MM.1S (cell line): ENCODE measurements at regions not wholly inside any gene's neighbourhood (a gene's known extent, or its start where the extent isn't known, plus 50 kb on each side); places are given as distances from the start of the nearest gene placed in this dataset.

Experiments used
- DNase-seq: peaks from one replicate; pipeline ENCODE4 v3.0.0-alpha.2; 2015
- H2AFZ ChIP-seq: fragments of 300-600 bp; sonication (generic); 2 replicates; pipeline ENCODE4 v1.6.0; 2016; ENCODE audit warnings: antibody characterized with exemption, low read length
- H3F3A ChIP-seq: fragments of 300-600 bp; sonication (generic); 2 replicates; pipeline ENCODE4 v1.6.1; 2016; ENCODE audit warnings: mild to moderate bottlenecking, antibody characterized with exemption, low read length, moderate library complexity, mixed read lengths; ENCODE audit not compliant: insufficient read depth
- H3K27ac ChIP-seq: fragments of 300-600 bp; sonication (generic); 2 replicates; pipeline ENCODE4 v1.5.1; 2016; ENCODE audit warnings: mild to moderate bottlenecking, low read length
- H3K27me3 ChIP-seq: fragments of 300-600 bp; sonication (generic); replicated peaks from 2 replicates; pipeline ENCODE4 v1.6.0; 2016; ENCODE audit warnings: low read length; ENCODE audit not compliant: insufficient read depth
- H3K36me3 ChIP-seq: fragments of 300-600 bp; sonication (generic); replicated peaks from 2 replicates; pipeline ENCODE4 v1.6.1; 2016; ENCODE audit warnings: mild to moderate bottlenecking, low read length, mixed read lengths; ENCODE audit not compliant: insufficient read depth
- H3K4me1 ChIP-seq: fragments of 300-600 bp; sonication (generic); 2 replicates; pipeline ENCODE4 v1.6.1; 2016; ENCODE audit warnings: low read length, mixed read lengths
- H3K4me2 ChIP-seq: fragments of 300-600 bp; sonication (generic); 2 replicates; pipeline ENCODE4 v1.6.0; 2016; ENCODE audit warnings: low read depth, low read length
- H3K4me3 ChIP-seq: fragments of 300-600 bp; sonication (generic); 2 replicates; pipeline ENCODE4 v1.5.1; 2016; ENCODE audit warnings: low read length, mixed read lengths
- H3K79me2 ChIP-seq: fragments of 300-600 bp; sonication (generic); 2 replicates; pipeline ENCODE4 v1.6.1; 2016; ENCODE audit warnings: mixed run types, low read length, mixed read lengths
- H3K9ac ChIP-seq: fragments of 300-600 bp; sonication (generic); 2 replicates; pipeline ENCODE4 v1.6.1; 2016; ENCODE audit warnings: low read length, mixed read lengths
- H3K9me2 ChIP-seq: fragments of 300-600 bp; sonication (generic); replicated peaks from 2 replicates; pipeline ENCODE4 v1.6.1; 2016; ENCODE audit warnings: mild to moderate bottlenecking, low read length, mixed read lengths; ENCODE audit not compliant: insufficient read depth
- H3K9me3 ChIP-seq: fragments of 300-600 bp; sonication (generic); replicated peaks from 2 replicates; pipeline ENCODE4 v1.6.1; 2016; ENCODE audit warnings: mild to moderate bottlenecking, low read length, mixed read lengths; ENCODE audit not compliant: insufficient read depth
- H4K20me1 ChIP-seq: fragments of 300-600 bp; sonication (generic); 2 replicates; pipeline ENCODE4 v1.6.1; 2016; ENCODE audit warnings: mild to moderate bottlenecking, low read length, moderate library complexity, mixed read lengths; ENCODE audit not compliant: insufficient read depth
- CTCF ChIP-seq: fragments of 300-600 bp; sonication (generic); IDR thresholded peaks from 2 replicates; pipeline ENCODE4 v1.5.1; 2016; ENCODE audit warnings: antibody characterized with exemption, low read length, mixed read lengths
- EZH2 ChIP-seq: fragments of 300-600 bp; sonication (generic); optimal IDR thresholded peaks from 2 replicates; pipeline ENCODE3; 2017; ENCODE audit warnings: low read depth, mild to moderate bottlenecking, antibody characterized with exemption, low read length, mixed read lengths
- EZH2phosphoT487 ChIP-seq: fragments of 300-600 bp; sonication (generic); IDR thresholded peaks from 2 replicates; pipeline ENCODE4 v1.6.1; 2018; ENCODE audit warnings: antibody characterized with exemption, low read length

- H3K27ac ChIP-seq: no peak overlapping the region
- H2AFZ ChIP-seq: no peak overlapping the region
- no peak for TF ChIP-seq EZH2phosphoT487
- no peak for TF ChIP-seq EZH2
- TF ChIP-seq CTCF: no peak
- H3K9me2 ChIP-seq: no peaks in the 10 kb centered on the region
- no peaks in the 10 kb centered on the region for H4K20me1 ChIP-seq
- H3K4me1 ChIP-seq: no peaks in the 10 kb centered on the region
- H3K4me3 ChIP-seq: no peak overlapping the region
- DNase-seq: no peak
- H3K27me3 ChIP-seq: no peaks in the 10 kb centered on the region
- H3K79me2 ChIP-seq: no peaks in the 10 kb centered on the region
- no peaks in the 10 kb centered on the region for H3K36me3 ChIP-seq
- H3F3A ChIP-seq: no peaks in the 10 kb centered on the region
- H3K4me2 ChIP-seq: no peak overlapping the region
- no peaks in the 10 kb centered on the region for H3K9me3 ChIP-seq
- no peak overlapping the region for H3K9ac ChIP-seq
These were observed 135.1 kb upstream of the MSX1 start for GRCh38 chr4:4724321-4724720.

- H3K4me3 ChIP-seq: no peak overlapping the region
- H2AFZ ChIP-seq: no peak overlapping the region
- H3K9me3 ChIP-seq: no peaks in the 10 kb centered on the region
- H3K27me3 ChIP-seq: no peaks in the 10 kb centered on the region
- no peak overlapping the region for H3K9ac ChIP-seq
- no peaks in the 10 kb centered on the region for H3K4me1 ChIP-seq
- no peaks in the 10 kb centered on the region for H4K20me1 ChIP-seq
- TF ChIP-seq CTCF (no peak), EZH2 (no peak), EZH2phosphoT487 (no peak)
- no peaks in the 10 kb centered on the region for H3K36me3 ChIP-seq
- no peaks in the 10 kb centered on the region for H3F3A ChIP-seq
- H3K4me2 ChIP-seq: no peak overlapping the region
- no peak overlapping the region for H3K27ac ChIP-seq
- no peaks in the 10 kb centered on the region for H3K79me2 ChIP-seq
- DNase-seq: no peak
- no peaks in the 10 kb centered on the region for H3K9me2 ChIP-seq
These were observed 137.8 kb upstream of the MSX1 start for GRCh38 chr4:4721636-4722035.

DNA sequence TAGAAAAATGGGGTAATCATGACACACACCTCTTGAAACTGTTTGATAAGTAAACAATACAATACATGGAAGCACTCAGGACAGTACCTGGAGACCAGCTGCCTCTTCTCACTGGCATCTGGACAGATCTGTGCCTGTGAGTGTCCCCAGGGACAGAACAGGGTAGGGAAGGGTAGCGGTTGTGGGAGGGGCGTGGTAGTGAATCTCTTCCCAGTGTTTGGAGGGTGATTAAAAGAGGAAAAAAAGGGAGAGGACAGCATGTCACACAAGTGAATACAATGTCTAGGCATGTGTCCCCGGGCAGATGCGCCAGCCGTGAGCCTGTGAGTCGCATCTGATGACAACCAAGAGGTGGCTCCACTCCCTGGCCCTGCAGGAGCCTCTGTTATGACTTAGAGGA lies 138.8 kb upstream of the MSX1 start:
- no peak overlapping the region for H3K4me2 ChIP-seq
- no peaks in the 10 kb centered on the region for H3F3A ChIP-seq
- DNase-seq: no peak
- no peaks in the 10 kb centered on the region for H3K79me2 ChIP-seq
- no peak for TF ChIP-seq EZH2
- no peak for TF ChIP-seq CTCF
- TF ChIP-seq EZH2phosphoT487: no peak
- no peaks in the 10 kb centered on the region for H3K4me1 ChIP-seq
- no peak overlapping the region for H3K27ac ChIP-seq
- H2AFZ ChIP-seq: no peak overlapping the region
- no peak overlapping the region for H3K9ac ChIP-seq
- H3K27me3 ChIP-seq: no peaks in the 10 kb centered on the region
- no peaks in the 10 kb centered on the region for H3K36me3 ChIP-seq
- H4K20me1 ChIP-seq: no peaks in the 10 kb centered on the region
- H3K9me3 ChIP-seq: no peaks in the 10 kb centered on the region
- no peaks in the 10 kb centered on the region for H3K9me2 ChIP-seq
- H3K4me3 ChIP-seq: no peak overlapping the region

GRCh38 chr4:4719436-4719835 lies 140.0 kb upstream of the MSX1 start:
- Histone ChIP-seq H3F3A (no peaks in the 10 kb centered on the region), H3K79me2 (no peaks in the 10 kb centered on the region), H3K27ac (no peak overlapping the region), H2AFZ (no peak overlapping the region), H3K4me3 (no peak overlapping the region), H3K36me3 (no peaks in the 10 kb centered on the region), H3K27me3 (no peaks in the 10 kb centered on the region), H3K9me2 (no peaks in the 10 kb centered on the region), H4K20me1 (no peaks in the 10 kb centered on the region), H3K9ac (no peak overlapping the region), H3K4me1 (no peaks in the 10 kb centered on the region), H3K9me3 (no peaks in the 10 kb centered on the region), H3K4me2 (no peak overlapping the region)
- DNase-seq: no peak
- TF ChIP-seq CTCF (no peak), EZH2 (no peak), EZH2phosphoT487 (no peak)
